ENCODE measurements at regions not wholly inside any gene's neighbourhood (a gene's known extent, or its start where the extent isn't known, plus 50 kb on each side); places are given as distances from the start of the nearest gene placed in this dataset.

DNA sequence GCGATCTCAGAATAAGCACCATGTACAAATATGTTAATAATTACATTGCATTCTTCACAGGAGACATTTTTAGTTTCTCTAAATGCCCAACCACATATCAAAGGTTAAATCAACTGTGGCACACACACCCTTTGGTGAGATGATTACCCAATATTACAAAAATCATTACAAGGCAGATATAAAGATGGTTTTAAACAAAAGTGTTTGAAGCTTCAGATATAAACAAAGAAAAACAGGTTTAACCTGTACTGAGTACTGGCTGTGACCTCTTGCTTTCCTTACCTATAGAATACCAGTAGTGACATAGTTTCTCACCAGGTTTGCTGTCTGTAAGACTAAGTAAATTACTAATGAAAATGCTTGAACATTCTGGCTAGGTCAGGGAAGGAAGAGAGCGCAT lies 360.0 kb upstream of the IGFBP3 start:
- TF ChIP-seq, protein P1, sequence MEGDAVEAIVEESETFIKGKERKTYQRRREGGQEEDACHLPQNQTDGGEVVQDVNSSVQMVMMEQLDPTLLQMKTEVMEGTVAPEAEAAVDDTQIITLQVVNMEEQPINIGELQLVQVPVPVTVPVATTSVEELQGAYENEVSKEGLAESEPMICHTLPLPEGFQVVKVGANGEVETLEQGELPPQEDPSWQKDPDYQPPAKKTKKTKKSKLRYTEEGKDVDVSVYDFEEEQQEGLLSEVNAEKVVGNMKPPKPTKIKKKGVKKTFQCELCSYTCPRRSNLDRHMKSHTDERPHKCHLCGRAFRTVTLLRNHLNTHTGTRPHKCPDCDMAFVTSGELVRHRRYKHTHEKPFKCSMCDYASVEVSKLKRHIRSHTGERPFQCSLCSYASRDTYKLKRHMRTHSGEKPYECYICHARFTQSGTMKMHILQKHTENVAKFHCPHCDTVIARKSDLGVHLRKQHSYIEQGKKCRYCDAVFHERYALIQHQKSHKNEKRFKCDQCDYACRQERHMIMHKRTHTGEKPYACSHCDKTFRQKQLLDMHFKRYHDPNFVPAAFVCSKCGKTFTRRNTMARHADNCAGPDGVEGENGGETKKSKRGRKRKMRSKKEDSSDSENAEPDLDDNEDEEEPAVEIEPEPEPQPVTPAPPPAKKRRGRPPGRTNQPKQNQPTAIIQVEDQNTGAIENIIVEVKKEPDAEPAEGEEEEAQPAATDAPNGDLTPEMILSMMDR (IDR thresholded peaks at IDR 0.05): no peak
- no peak for TF ChIP-seq EZH2 (IDR thresholded peaks at IDR 0.05)
